Tibial artery (tissue), 4 donors: ENCODE measurements at regions not wholly inside any gene's neighbourhood (a gene's known extent, or its start where the extent isn't known, plus 50 kb on each side); places are given as distances from the start of the nearest gene placed in this dataset.

ENCODE experiments used
- DNase-seq, 2 donors: peaks; one replicate each; pipeline ENCODE4 v3.0.0-alpha.2; 2019
- H3K27ac ChIP-seq, 2 donors: fragments of 200-600 bp; sonication (generic) in 1 of 2; 1 replicate in 1 of 2; 2 replicates in 1 of 2; pipeline ENCODE4 v1.5.1; 2018 to 2019; ENCODE audit warnings: mild to moderate bottlenecking in 1 of 2
- H3K27me3 ChIP-seq, 2 donors: fragments of 200-600 bp; sonication (generic) in 1 of 2; one replicate each; pipeline versions ENCODE4 v1.5.1 to v1.6.0; 2016 to 2019
- H3K36me3 ChIP-seq, 3 donors: fragments of 200-600 bp; sonication (generic) in 2 of 3; one replicate each; pipeline ENCODE4 v1.5.1; 2016 to 2019; ENCODE audit warnings: mild to moderate bottlenecking in 2 of 3
- H3K4me1 ChIP-seq, 4 donors: fragments of 200-600 bp; sonication (generic) in 2 of 4; 1 replicate in 3 of 4; 2 replicates in 1 of 4; pipeline ENCODE4 v1.5.1; 2016 to 2019
- H3K4me3 ChIP-seq, 2 donors: fragments of 200-600 bp; sonication (generic) in 1 of 2; 1 replicate in 1 of 2; 2 replicates in 1 of 2; pipeline ENCODE4 v1.5.1; 2018 to 2019; ENCODE audit warnings: mild to moderate bottlenecking in 2 of 2
- H3K9me3 ChIP-seq, 3 donors: fragments of 200-600 bp; sonication (generic) in 1 of 3; one replicate each; pipeline ENCODE4 v1.5.1; 2016 to 2019
- intact Hi-C: fragments of 100-400 bp; cut with DNase I; formaldehyde crosslinking; loops from one replicate; pipeline ENCODE4 v1.15.0; 2023; ENCODE audit warnings: low total_unique reads
- TF ChIP-seq, protein P1 (sequence below), 2 experiments: fragments of 200-600 bp in 1 of 2; fragments of 450-650 bp in 1 of 2; IDR thresholded peaks; one replicate each; pipeline ENCODE4 v1.5.1; 2017 to 2019; ENCODE audit warnings: antibody characterized with exemption in 2 of 2, mild to moderate bottlenecking in 1 of 2, moderate library complexity in 1 of 2

DNA sequence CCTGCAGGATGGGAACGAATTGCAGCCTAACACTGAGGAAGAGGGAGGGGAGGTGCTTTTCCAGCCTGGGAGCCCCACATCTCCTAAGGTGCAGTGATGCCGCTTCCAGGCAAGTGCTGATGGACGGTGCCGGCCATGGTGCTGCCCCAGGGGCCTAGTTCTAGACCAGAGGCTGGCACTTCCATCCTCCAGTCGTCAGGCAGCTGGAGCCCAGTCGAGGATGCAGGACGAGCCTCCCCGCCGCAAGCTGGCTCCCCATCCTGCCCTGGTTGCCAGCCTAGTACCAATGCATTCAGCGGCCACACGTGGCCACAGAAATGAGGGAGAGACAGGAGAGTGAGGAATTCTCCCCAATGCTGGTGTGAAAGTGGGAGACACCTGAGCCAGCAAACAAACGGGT, 413.5 kb downstream of the ZNF516 start:
- intact Hi-C loops = no loop called here
- TF ChIP-seq, protein P1, sequence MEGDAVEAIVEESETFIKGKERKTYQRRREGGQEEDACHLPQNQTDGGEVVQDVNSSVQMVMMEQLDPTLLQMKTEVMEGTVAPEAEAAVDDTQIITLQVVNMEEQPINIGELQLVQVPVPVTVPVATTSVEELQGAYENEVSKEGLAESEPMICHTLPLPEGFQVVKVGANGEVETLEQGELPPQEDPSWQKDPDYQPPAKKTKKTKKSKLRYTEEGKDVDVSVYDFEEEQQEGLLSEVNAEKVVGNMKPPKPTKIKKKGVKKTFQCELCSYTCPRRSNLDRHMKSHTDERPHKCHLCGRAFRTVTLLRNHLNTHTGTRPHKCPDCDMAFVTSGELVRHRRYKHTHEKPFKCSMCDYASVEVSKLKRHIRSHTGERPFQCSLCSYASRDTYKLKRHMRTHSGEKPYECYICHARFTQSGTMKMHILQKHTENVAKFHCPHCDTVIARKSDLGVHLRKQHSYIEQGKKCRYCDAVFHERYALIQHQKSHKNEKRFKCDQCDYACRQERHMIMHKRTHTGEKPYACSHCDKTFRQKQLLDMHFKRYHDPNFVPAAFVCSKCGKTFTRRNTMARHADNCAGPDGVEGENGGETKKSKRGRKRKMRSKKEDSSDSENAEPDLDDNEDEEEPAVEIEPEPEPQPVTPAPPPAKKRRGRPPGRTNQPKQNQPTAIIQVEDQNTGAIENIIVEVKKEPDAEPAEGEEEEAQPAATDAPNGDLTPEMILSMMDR (IDR thresholded peaks at IDR 0.05) = no peak
- DNase-seq = no peak
- no peak overlapping the region for H3K4me3 ChIP-seq
- no peaks in the 10 kb centered on the region for H3K27me3 ChIP-seq
- H3K4me1 ChIP-seq = no peaks in the 10 kb centered on the region
- H3K36me3 ChIP-seq = no peaks in the 10 kb centered on the region
- no peak overlapping the region for H3K27ac ChIP-seq
- peaks cover 0 to 3% (median 2%) of the 10 kb centered on the region in 3 donors for H3K9me3 ChIP-seq

DNA sequence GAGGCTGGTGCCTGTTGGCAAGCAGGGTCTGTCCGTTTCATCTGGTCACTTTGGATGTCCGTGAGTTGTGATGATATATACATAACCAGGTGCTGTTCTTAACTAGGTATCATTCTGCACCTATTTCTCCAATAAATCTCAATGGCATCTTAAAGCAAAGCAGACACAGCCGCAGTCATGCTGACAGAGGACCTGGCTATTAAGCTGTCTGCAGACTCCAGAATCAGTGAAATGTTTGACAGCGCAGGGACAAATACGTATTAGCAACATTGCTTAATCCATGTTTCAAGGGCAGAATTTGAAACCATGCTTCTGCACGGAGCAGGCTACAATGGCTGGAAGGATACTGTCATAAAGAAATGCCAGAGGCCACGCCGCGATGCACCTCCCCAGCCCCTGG, 414.6 kb downstream of the ZNF516 start:
- Histone ChIP-seq H3K4me1 (no peaks in the 10 kb centered on the region), H3K36me3 (no peaks in the 10 kb centered on the region), H3K27ac (no peak overlapping the region), H3K4me3 (no peak overlapping the region), H3K9me3 (peaks cover 0 to 2% (median 0%) of the 10 kb centered on the region in 3 donors), H3K27me3 (no peaks in the 10 kb centered on the region)
- intact Hi-C loops = no loop called here
- no peak for DNase-seq
- TF ChIP-seq, protein P1 (IDR thresholded peaks at IDR 0.05) = no peak

DNA sequence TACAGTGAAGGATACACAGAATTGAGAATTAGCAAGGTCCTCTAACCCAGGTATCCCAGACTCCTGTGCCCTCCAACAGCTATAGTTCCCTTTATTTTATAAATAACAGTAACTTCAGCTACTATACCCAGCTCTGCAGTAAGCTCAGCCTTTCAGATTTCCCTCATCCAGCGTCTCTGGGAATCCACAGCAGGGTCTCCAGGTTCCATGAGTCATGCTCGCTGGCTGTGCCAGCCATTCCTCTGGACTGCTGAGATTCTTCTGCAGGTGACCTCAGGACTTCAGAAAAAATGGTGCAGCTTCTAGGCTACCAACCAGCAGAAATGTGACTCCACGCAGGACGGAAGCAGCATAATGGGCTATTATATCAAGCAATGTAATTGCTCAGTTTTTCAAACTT, 419.3 kb downstream of the ZNF516 start:
- Histone ChIP-seq H3K9me3 (peaks cover 0 to 2% (median 0%) of the 10 kb centered on the region in 3 donors), H3K4me3 (no peak overlapping the region), H3K36me3 (no peaks in the 10 kb centered on the region), H3K27me3 (no peaks in the 10 kb centered on the region), H3K4me1 (no peaks in the 10 kb centered on the region), H3K27ac (no peak overlapping the region)
- DNase-seq = no peak
- TF ChIP-seq, protein P1 (IDR thresholded peaks at IDR 0.05) = no peak
- intact Hi-C loops = no loop called here

DNA sequence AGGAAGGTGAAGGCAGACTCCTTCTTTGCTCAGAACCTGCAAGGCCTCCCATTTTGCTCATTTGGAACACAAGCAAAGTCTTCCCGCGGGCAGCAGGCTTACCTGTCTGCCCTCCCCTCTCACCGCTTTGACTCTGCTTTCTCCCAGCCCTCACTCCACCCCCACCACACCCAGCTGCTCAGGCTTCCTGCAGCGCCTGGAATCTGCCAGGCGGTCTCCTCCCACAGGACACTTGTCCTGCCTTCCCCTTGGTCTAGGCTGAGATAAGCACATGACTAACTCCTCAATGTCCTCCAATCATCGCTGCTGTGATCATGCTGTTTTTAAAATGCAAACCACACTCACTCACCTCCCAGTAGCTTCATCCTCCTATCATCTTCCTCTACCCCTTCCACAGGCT, 430.0 kb downstream of the ZNF516 start:
- H3K36me3 ChIP-seq = no peaks in the 10 kb centered on the region
- no peaks in the 10 kb centered on the region for H3K27me3 ChIP-seq
- no peak overlapping the region for H3K27ac ChIP-seq
- H3K4me3 ChIP-seq = no peak overlapping the region
- H3K4me1 ChIP-seq = no peaks in the 10 kb centered on the region
- intact Hi-C loops = no loop called here
- TF ChIP-seq, protein P1 (IDR thresholded peaks at IDR 0.05) = no peak
- DNase-seq = no peak
- peaks cover 0 to 2% (median 0%) of the 10 kb centered on the region in 3 donors for H3K9me3 ChIP-seq

DNA sequence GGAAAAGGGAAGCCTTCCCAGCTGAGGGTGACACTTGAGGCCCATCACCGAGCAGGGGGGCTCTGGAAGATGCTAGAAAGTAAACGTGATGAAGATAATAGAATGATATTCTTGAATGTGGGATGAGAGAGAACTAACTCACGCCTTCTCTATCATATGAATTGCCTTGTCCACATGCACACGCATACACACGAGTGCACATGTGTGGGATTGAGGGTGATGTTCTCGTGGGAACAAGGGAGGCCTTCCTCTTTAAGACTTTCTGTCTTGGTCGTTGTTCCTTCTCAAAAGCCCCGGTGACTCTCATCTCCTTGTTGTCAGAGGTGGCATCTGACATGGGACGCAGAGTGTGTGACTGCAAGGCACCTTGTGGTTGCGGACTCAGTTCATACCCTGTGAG, 436.9 kb downstream of the ZNF516 start:
- intact Hi-C loops = no loop called here

More for the DNA sequence above, 436.9 kb downstream of the ZNF516 start:
- no peaks in the 10 kb centered on the region for H3K36me3 ChIP-seq
- H3K4me1 ChIP-seq = no peaks in the 10 kb centered on the region
- H3K4me3 ChIP-seq = no peak overlapping the region
- TF ChIP-seq, protein P1 (IDR thresholded peaks at IDR 0.05) = no peak
- H3K27ac ChIP-seq = no peak overlapping the region
- no peaks in the 10 kb centered on the region for H3K9me3 ChIP-seq
- H3K27me3 ChIP-seq = no peaks in the 10 kb centered on the region
- DNase-seq = no peak
